Stomach (tissue), 4 donors: ENCODE measurements at regions not wholly inside any gene's neighbourhood (a gene's known extent, or its start where the extent isn't known, plus 50 kb on each side); places are given as distances from the start of the nearest gene placed in this dataset.

ENCODE experiments used
- CTCF ChIP-seq, 7 experiments: fragments of 450-650 bp in 4 of 7; fragments of 200-600 bp in 3 of 7; sonication (generic) in 3 of 7; IDR thresholded peaks; one replicate each; pipeline ENCODE4 v1.5.1; 2016 to 2019; ENCODE audit warnings: antibody characterized with exemption in 7 of 7, control low read depth in 2 of 7, mild to moderate bottlenecking in 1 of 7
- EP300 ChIP-seq: sonication (generic); formaldehyde crosslinking; IDR thresholded peaks from one replicate; pipeline ENCODE4 v1.6.1; 2017; ENCODE audit warnings: antibody characterized with exemption
- POLR2A ChIP-seq, 4 donors: fragments of 450-650 bp; IDR thresholded peaks; one replicate each; pipeline ENCODE4 v1.6.1; 2016; ENCODE audit warnings: antibody characterized with exemption in 4 of 4, control low read depth in 2 of 4, mild to moderate bottlenecking in 1 of 4, moderate library complexity in 1 of 4
- POLR2AphosphoS5 ChIP-seq, 3 donors: sonication (generic); formaldehyde crosslinking; IDR thresholded peaks; one replicate each; pipeline ENCODE4 v1.6.1; 2016; ENCODE audit warnings: antibody characterized with exemption in 3 of 3

DNA sequence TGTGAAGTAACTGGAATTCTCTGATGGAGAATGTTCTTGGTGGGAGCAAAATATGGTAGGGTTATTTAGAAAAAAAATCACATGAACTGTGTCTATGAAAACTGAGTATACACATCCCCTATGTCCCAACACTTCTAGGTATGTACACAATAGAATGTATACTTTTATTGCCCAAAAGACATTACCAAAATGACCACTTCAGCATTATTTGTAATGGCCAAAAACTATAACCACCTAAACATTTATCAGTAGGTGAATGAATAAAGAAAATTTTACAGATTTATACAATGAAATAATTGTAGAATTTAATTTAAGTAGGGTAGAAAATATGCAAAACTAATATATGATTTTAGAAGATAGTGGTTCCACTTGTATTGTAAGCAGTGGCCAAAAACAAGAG, 462.8 kb downstream of the KCNJ3 start:
- TF ChIP-seq CTCF (IDR thresholded peaks at IDR 0.05) (no peak), POLR2AphosphoS5 (IDR thresholded peaks at IDR 0.05) (no peak), POLR2A (IDR thresholded peaks at IDR 0.05) (no peak), EP300 (no peak)
